IPS DF 19.7 (cell line): ENCODE measurements at regions not wholly inside any gene's neighbourhood (a gene's known extent, or its start where the extent isn't known, plus 50 kb on each side); places are given as distances from the start of the nearest gene placed in this dataset.

Experiments
- DNase-seq: peaks from one replicate; pipeline ENCODE4 v3.0.0-alpha.2; 2013; ENCODE audit warnings: low read depth, low spot score

GRCh38 chr15:38046257-38047051, 112.0 kb downstream of the TMCO5A start:
- no peak for DNase-seq

GRCh38 chr15:38048001-38048455, 113.6 kb downstream of the TMCO5A start:
- DNase-seq = no peak

GRCh38 chr15:38049891-38050290, 115.5 kb downstream of the TMCO5A start:
- no peak for DNase-seq

- no peak for DNase-seq
These were observed 116.3 kb downstream of the TMCO5A start for GRCh38 chr15:38050529-38051448.

GRCh38 chr15:38053205-38053604, 118.8 kb downstream of the TMCO5A start:
- no peak for DNase-seq

- no peak for DNase-seq
These were observed 119.3 kb downstream of the TMCO5A start for GRCh38 chr15:38053776-38054175.

- no peak for DNase-seq
These were observed 120.0 kb downstream of the TMCO5A start for GRCh38 chr15:38054488-38054887.

GRCh38 chr15:38058596-38059075, 124.2 kb downstream of the TMCO5A start:
- peak; percentile 52 for DNase-seq

- DNase-seq = no peak
These were observed 125.2 kb downstream of the TMCO5A start for GRCh38 chr15:38059665-38060064.

- DNase-seq = no peak
These were observed 127.6 kb downstream of the TMCO5A start for GRCh38 chr15:38061856-38062649.

GRCh38 chr15:38062696-38063095, 128.3 kb downstream of the TMCO5A start:
- DNase-seq = no peak

GRCh38 chr15:38065721-38066345, 131.4 kb downstream of the TMCO5A start:
- no peak for DNase-seq

GRCh38 chr15:38066612-38067011, 132.2 kb downstream of the TMCO5A start:
- DNase-seq = no peak

- no peak for DNase-seq
These were observed 134.4 kb downstream of the TMCO5A start for GRCh38 chr15:38068626-38069391.

GRCh38 chr15:38069511-38070011, 135.1 kb downstream of the TMCO5A start:
- no peak for DNase-seq

- DNase-seq = no peak
These were observed 136.3 kb downstream of the TMCO5A start for GRCh38 chr15:38070778-38071177.

GRCh38 chr15:38071211-38071972, 137.0 kb downstream of the TMCO5A start:
- DNase-seq = no peak

GRCh38 chr15:38072007-38072347, 137.5 kb downstream of the TMCO5A start:
- DNase-seq = no peak
